Cerebellar cortex (tissue), 1 donor: ENCODE measurements at regions not wholly inside any gene's neighbourhood (a gene's known extent, or its start where the extent isn't known, plus 50 kb on each side); places are given as distances from the start of the nearest gene placed in this dataset.

Source experiments
- DNase-seq: peaks from one replicate; pipeline ENCODE4 v3.0.0-alpha.2; 2015; ENCODE audit warnings: low spot score

GRCh38 chr2:5842326-5842725, 150.1 kb downstream of the SOX11 start:
- no peak for DNase-seq

GRCh38 chr2:5845798-5846330, 153.7 kb downstream of the SOX11 start:
- DNase-seq: no peak

- no peak for DNase-seq
These were observed 154.7 kb downstream of the SOX11 start for GRCh38 chr2:5846881-5847280.

GRCh38 chr2:5849562-5849961, 157.4 kb downstream of the SOX11 start:
- no peak for DNase-seq

DNA sequence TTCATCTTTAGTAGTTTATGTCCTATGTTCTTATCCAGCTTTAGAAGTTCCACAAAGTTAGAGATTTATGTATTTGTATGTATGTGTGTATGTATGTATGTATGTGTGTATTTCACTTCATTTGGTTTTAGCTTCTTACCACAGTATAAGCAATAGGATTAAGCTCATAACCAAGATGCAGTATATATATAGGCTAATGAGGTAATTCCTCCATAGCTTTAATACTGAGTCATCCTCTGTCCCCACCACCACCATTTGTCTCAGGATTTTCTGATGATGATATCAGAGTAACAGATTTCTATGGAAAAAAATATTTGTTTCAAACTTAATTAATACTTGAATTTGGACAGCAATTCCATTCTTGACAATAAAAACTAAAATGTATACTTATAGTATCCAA, 159.2 kb downstream of the SOX11 start:
- DNase-seq: no peak

DNA sequence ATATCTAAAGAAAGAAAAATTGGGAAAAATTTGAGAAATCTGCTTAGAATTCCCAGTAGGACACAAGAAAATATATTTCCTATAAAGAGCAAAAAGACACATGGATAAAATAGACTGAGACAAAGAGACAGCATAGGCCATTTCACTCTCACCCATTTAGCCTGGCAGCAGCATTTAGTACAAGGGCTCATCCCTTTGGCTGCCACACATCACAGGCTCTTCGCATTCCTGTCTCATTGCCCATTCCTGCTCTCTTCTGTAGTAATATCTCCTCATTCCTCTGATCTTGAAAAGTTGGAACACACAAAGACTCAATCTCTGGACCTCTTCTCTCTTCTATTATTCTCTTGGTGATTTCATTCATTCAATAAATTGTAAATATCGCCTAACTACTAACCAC, 162.6 kb downstream of the SOX11 start:
- no peak for DNase-seq

- no peak for DNase-seq
These were observed 174.9 kb downstream of the SOX11 start for GRCh38 chr2:5867056-5867455.

- DNase-seq: no peak
These were observed 176.7 kb downstream of the SOX11 start for GRCh38 chr2:5868931-5869330.

DNA sequence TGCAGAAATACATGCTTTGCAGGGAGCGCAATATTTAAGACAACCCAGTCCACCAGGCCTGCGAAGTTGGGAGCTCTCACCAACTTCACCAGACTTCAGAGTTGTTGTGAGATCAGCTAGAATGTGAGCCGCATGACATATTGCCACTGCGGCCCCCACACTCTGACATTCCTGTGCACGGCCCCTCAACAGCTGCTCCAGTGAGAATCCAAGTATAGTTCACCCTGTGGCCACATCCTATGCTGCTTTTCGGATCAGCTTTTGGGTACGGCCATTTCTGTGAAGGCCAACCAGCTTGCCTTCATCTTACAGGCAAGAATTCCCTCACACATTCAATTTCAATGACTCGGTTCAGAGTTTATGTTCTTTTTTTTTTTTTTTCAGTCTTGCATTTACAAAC, 177.8 kb downstream of the SOX11 start:
- no peak for DNase-seq

- DNase-seq: no peak
These were observed 185.2 kb downstream of the SOX11 start for GRCh38 chr2:5877360-5877759.

- no peak for DNase-seq
These were observed 193.4 kb downstream of the SOX11 start for GRCh38 chr2:5885451-5886173.

DNA sequence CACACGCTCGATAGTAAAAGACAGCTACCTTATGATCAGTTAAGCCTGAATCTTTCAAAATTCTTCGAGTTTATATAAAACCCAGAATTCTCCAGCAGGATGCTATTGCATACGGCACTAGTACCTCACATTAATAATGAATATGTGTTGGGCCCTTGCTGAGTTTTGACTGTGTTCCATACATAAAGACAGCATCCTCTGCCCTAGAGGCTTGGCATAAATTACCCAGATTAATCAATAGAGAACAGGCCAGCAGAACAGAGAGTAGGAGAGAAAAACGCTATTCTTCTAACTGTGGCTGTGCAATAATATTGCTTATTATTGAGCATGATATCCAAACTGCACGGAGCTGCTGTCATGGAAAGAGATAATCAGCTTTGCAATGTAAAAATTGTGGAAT, 194.3 kb downstream of the SOX11 start:
- DNase-seq: no peak

DNA sequence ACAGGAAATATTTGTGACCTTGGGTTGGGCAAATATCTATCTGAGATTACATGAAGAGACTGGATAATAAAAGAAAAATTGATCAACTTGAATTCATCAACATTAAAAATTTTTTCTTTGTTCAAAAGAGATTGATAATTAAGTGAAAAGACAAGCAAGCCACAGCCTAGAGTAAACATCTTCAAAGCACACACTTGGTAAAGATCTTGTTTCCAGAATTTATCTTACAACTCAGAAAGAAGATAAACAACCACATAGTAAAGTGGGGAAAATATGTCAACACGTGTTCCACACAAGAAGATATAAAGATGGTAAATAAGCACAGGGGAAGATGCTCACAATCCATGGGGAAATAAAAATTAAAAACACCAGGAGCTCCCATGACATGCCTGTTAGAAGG, 195.9 kb downstream of the SOX11 start:
- DNase-seq: no peak

- DNase-seq: no peak
These were observed 197.3 kb downstream of the SOX11 start for GRCh38 chr2:5889519-5889918.

DNA sequence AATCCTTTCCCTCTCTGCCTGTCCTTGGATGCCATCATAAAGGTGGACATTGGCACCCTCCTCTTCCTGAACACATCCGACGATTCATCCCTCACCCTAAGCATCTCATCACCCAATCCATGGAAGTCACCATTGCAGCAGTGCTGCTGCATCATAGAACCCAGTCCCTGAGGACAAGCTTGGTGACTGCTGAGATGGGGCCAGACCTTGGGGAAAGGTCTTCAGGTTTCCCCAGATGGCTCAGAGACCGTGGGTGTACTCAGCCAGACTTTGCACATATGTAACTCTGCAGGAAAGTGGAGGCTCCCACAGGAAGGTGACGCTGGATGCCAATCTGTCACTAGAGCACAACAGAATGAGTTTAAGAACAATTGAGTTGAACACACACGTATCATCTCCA, 202.2 kb downstream of the SOX11 start:
- DNase-seq: no peak

DNA sequence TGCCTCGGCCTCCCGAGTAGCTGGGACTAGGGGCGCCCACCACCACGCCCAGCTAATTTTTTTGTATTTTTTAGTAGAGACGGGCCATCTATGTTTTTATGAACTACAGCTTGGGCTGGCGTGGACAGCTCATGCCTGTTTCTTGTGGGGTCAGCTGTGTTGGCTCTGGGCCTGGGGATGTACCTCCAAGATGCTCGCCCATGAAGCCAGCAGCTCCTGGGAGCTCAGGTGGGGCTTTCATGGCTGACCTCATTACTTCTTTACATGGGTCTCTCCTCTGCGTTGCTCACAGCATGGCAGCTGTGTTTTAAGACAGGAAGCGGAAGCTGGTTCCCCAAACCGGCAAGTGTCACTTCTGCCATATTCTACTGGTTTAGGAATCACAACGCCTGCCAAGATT, 203.1 kb downstream of the SOX11 start:
- DNase-seq: no peak

DNA sequence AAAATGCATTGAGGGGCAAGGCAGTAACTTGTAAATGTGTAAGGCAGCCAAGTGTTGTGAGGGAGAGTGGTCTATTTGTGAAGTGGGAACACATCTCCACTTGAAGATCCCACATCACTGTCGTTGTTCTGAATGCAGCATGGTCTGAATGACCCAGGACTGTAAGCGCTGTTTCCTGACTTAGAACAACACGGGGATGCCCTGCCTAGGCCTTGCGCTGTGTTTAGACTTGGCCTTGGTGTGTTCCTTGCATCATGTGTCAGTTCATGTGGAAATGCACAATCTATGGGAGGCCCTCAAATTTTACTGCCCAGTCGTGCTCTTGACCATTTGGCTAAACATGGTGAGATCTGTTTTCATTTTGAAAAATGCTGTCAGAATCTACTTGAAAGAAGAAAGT, 205.1 kb downstream of the SOX11 start:
- DNase-seq: no peak

DNA sequence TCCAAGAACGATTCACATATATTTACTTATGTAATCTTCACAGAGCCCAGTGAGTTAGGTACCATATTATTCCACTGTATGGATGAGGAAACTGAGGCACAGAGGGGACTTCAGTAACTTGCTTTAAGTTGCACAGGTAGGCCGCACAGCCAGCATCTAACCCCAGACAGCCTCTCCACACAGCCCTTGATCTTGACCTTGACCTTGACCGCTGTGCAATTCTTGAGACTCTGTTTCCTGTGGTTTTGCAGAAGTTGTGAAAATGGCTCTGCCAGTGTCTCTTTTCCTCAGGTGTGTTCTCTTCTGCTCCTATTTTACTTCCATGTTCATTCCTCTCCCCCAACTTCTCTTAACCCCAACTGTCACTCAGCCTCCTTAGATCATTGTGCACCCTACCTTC, 206.5 kb downstream of the SOX11 start:
- DNase-seq: no peak

- DNase-seq: no peak
These were observed 213.5 kb downstream of the SOX11 start for GRCh38 chr2:5905661-5906060.

DNA sequence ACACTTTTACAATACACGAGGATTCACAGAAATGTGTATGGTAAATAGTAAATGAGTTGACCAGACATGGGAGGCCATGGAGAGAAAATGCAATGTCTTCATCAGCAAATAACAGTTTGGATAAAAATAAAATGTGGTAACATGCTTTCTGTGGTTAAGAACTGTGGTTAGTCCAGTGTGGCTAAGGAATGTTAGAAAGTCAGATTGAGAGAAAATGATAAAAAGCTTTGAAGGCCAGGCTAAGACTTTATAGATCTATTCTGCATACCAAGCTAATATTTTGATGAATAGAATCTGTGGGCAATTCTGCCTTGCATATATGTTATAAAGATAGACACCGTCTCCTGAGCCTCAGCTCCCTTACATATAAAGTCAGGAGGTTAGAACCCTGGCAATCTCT, 215.9 kb downstream of the SOX11 start:
- no peak for DNase-seq

- DNase-seq: no peak
These were observed 219.5 kb downstream of the SOX11 start for GRCh38 chr2:5911718-5912117.

DNA sequence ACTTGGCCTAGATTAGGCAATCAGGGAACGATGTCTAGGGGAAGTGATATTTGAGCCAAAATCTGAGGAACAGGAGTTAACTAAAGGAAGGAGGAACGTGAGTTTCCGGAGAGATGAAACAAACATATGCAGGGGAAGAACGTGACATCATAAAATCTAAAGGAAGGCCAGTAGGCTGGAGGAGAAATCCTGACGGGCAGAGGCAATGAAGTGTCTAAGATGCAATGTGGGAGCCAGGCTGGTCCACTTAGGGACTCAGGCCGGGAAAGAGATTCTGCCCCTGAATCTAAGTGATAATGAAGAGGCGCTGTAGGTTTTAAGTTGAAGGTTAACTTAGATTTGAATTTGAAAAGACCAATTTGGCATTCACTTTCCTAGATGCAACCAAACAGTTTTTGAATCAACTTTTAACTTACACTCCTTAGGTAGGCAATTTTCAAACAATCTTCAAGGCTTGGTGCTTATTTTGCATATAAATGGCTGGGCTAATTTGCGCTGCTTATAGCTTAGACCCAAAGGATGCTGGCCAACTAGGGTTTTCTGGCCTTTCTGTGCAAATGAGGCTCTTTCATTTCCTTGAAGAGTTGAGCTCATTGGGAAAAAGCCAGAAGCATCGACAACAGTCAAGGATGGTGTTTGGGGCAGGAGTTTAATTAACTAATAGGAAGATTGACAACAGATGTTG, 221.7 kb downstream of the SOX11 start:
- DNase-seq: no peak

- DNase-seq: no peak
These were observed 222.8 kb downstream of the SOX11 start for GRCh38 chr2:5914811-5915611.
